GM12878 (cell line): ENCODE measurements at regions not wholly inside any gene's neighbourhood (a gene's known extent, or its start where the extent isn't known, plus 50 kb on each side); places are given as distances from the start of the nearest gene placed in this dataset.

Source experiments
- REST ChIP-seq: IDR thresholded peaks from 2 replicates; pipeline ENCODE4 v1.6.1; 2012; ENCODE audit warnings: mild to moderate bottlenecking, low read depth, low read length
- SRF ChIP-seq, 2 experiments: IDR thresholded peaks; 2 replicates each; pipeline ENCODE4 v1.6.1; 2011; ENCODE audit warnings: low read depth in 2 of 2, low read length in 2 of 2, mild to moderate bottlenecking in 1 of 2, moderate library complexity in 1 of 2
- TF ChIP-seq, protein P1 (sequence below): fragments of 450-650 bp; IDR thresholded peaks from 2 replicates; pipeline ENCODE4 v1.6.1; 2016; ENCODE audit warnings: mild to moderate bottlenecking, moderate library complexity, borderline replicate concordance

DNA sequence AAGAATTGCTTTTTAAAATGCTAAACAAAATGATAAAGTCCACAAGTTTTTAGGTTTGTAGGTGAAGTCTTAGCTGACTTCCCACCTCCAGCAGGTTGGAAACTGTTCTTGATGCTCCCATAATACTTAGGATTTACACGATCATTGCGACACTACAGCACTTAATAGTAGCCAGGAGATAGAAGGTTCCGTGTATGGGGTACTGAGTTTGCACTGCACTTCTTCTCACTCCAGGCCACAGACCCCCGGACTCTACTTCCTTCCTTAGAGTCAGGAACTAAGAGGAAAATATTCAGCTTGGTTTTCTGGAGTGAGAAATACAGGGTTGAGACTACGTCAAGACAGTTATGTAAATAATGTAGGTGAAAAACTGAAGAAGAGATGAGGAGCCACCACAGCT, 56.1 kb upstream of the SGK1 start (continued):
- TF ChIP-seq, protein P1, sequence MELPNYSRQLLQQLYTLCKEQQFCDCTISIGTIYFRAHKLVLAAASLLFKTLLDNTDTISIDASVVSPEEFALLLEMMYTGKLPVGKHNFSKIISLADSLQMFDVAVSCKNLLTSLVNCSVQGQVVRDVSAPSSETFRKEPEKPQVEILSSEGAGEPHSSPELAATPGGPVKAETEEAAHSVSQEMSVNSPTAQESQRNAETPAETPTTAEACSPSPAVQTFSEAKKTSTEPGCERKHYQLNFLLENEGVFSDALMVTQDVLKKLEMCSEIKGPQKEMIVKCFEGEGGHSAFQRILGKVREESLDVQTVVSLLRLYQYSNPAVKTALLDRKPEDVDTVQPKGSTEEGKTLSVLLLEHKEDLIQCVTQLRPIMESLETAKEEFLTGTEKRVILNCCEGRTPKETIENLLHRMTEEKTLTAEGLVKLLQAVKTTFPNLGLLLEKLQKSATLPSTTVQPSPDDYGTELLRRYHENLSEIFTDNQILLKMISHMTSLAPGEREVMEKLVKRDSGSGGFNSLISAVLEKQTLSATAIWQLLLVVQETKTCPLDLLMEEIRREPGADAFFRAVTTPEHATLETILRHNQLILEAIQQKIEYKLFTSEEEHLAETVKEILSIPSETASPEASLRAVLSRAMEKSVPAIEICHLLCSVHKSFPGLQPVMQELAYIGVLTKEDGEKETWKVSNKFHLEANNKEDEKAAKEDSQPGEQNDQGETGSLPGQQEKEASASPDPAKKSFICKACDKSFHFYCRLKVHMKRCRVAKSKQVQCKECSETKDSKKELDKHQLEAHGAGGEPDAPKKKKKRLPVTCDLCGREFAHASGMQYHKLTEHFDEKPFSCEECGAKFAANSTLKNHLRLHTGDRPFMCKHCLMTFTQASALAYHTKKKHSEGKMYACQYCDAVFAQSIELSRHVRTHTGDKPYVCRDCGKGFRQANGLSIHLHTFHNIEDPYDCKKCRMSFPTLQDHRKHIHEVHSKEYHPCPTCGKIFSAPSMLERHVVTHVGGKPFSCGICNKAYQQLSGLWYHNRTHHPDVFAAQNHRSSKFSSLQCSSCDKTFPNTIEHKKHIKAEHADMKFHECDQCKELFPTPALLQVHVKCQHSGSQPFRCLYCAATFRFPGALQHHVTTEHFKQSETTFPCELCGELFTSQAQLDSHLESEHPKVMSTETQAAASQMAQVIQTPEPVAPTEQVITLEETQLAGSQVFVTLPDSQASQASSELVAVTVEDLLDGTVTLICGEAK: no peak
- TF ChIP-seq SRF (IDR thresholded peaks at IDR 0.05; ENCODE audit: low read depth in 2 of 2, low read length in 2 of 2) (no peak), REST (no peak)
